ENCODE measurements at regions not wholly inside any gene's neighbourhood (a gene's known extent, or its start where the extent isn't known, plus 50 kb on each side); places are given as distances from the start of the nearest gene placed in this dataset.

GRCh38 chr1:222283147-222283768, 264.6 kb downstream of the HHIPL2 start:
- DNase-seq (ENCODE audit: low read depth), result no peak
- no peak overlapping the region for H3K4me3 ChIP-seq (ENCODE audit: low read depth, low read length)
- TF ChIP-seq, protein P1, sequence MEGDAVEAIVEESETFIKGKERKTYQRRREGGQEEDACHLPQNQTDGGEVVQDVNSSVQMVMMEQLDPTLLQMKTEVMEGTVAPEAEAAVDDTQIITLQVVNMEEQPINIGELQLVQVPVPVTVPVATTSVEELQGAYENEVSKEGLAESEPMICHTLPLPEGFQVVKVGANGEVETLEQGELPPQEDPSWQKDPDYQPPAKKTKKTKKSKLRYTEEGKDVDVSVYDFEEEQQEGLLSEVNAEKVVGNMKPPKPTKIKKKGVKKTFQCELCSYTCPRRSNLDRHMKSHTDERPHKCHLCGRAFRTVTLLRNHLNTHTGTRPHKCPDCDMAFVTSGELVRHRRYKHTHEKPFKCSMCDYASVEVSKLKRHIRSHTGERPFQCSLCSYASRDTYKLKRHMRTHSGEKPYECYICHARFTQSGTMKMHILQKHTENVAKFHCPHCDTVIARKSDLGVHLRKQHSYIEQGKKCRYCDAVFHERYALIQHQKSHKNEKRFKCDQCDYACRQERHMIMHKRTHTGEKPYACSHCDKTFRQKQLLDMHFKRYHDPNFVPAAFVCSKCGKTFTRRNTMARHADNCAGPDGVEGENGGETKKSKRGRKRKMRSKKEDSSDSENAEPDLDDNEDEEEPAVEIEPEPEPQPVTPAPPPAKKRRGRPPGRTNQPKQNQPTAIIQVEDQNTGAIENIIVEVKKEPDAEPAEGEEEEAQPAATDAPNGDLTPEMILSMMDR (IDR thresholded peaks at IDR 0.05; ENCODE audit: low read depth, low read length, missing control alignments), result no peak

- no peak for DNase-seq (ENCODE audit: low read depth)
- H3K4me3 ChIP-seq (ENCODE audit: low read depth, low read length), result no peak overlapping the region
- TF ChIP-seq, protein P1 (IDR thresholded peaks at IDR 0.05; ENCODE audit: low read depth, low read length, missing control alignments), result no peak
Observed at GRCh38 chr1:222279591-222279990, 268.3 kb downstream of the HHIPL2 start.

GRCh38 chr1:222278501-222278900, 269.4 kb downstream of the HHIPL2 start:
- TF ChIP-seq, protein P1 (IDR thresholded peaks at IDR 0.05; ENCODE audit: low read depth, low read length, missing control alignments), result no peak
- H3K4me3 ChIP-seq (ENCODE audit: low read depth, low read length), result no peak overlapping the region
- DNase-seq (ENCODE audit: low read depth), result no peak

DNA sequence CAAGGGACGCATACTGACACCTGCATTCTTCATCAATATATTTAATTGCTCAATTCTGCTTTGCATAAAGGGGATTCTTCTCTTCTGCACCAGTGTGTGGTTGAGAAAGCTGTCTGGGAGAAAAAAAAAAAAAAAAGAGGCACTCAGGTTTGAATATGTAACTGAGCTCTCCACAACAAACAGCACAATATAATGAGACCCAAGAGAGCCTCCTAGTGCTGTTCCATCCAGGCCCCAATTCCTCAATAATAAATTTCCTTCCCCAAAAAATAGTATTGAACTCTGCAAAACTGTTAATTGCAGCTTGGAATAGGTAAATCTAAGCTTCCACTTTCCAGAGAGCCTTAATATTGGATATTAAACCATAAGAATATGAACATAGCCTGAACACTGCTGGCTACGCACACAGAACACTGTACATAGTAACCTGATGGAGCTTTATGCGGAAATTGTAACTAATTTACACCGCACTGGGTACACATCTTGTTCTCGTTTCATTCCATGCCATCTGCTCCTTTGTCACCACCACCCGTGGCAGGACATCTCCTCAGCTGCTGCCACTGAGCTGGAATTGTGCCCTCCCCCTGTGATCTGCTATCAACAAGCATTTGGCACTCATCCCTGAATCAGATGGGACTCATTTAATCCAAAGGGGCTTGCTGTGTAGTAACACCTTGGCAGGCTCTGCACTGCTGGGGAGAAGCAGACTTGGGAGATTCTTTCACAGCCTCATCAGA, 272.0 kb downstream of the HHIPL2 start:
- no peak for DNase-seq (ENCODE audit: low read depth)
- no peak overlapping the region for H3K4me3 ChIP-seq (ENCODE audit: low read depth, low read length)
- TF ChIP-seq, protein P1 (IDR thresholded peaks at IDR 0.05; ENCODE audit: low read depth, low read length, missing control alignments), result no peak

DNA sequence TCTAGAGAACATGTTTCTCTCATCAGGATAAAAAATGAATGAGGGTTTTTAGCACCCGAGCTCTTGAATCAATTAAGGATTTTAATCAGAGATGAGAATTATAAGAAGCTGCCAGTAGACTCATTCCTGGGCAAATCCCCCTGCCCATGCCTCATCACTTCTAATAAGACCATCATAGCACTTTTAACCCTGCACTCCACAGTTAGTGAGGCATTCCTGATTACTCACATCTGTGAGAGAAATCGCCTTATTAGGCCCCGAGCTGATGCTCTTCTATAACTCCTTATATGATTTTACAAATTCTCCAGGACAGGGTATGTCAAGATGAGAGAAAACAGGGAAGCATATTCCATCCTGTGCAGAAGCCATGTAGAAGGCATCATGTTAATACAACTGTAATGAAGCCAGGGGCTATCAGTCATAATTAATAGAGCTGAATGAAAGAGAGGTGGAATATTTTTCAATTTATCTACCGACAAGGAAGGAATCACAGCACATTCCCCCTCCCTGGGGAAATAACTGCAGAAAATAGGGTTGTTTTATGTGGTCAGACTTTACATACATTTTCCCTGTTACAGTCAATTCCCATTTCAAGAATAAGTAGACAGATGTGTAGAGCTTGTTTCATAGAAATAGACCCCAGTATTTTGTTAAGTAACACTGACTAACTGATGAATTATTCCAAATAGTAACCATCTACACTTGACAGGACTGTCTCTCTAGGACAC, 272.7 kb downstream of the HHIPL2 start:
- no peak overlapping the region for H3K4me3 ChIP-seq (ENCODE audit: low read depth, low read length)
- DNase-seq (ENCODE audit: low read depth), result no peak
- TF ChIP-seq, protein P1 (IDR thresholded peaks at IDR 0.05; ENCODE audit: low read depth, low read length, missing control alignments), result no peak

GRCh38 chr1:222266223-222267196, 281.4 kb downstream of the HHIPL2 start:
- TF ChIP-seq, protein P1 (IDR thresholded peaks at IDR 0.05; ENCODE audit: low read depth, low read length, missing control alignments), result no peak
- DNase-seq (ENCODE audit: low read depth), result no peak
- no peak overlapping the region for H3K4me3 ChIP-seq (ENCODE audit: low read depth, low read length)

Measured in GM12864 (cell line).